Stimulated activated naive CD4-positive, alpha-beta T cell (primary cell): ENCODE measurements at regions not wholly inside any gene's neighbourhood (a gene's known extent, or its start where the extent isn't known, plus 50 kb on each side); places are given as distances from the start of the nearest gene placed in this dataset.

Experiments used
- DNase-seq, 6 experiments: peaks; one replicate each; lab custom pipeline; 2025; lab: John Stamatoyannopoulos, UW

DNA sequence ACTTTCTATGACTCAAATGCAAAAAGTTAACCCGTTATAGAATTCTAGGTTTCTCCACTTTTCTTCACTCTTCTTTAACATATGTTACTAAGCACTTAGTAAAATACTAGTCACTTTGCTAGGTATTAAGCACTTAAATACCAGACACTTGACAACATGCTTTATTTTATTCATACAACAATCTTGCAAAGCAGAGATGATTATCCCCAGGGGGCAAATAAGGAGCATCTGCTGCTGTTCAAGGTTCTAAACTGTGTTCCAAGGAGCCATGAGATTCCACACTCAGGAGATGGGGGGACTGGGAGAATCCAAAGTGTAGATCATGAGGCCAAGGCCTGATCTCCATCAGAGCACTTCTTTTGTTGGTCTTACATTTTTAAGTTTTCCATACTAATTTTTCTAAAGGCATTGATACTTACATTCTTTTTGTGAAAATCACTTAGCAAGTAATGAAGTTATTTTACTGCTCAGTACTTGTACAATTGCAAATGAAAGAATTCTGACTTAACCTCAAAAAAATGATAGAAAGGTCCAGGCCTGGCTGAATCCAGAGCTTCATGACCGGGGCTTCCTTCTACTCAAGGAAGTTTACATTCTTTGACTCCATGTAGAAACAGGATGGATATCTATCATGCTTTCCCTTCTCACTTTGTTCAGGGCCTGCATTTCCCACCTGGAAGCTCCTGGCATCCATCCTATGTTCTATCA lies 504.4 kb upstream of the WWC1 start:
- DNase-seq, result no peak

DNA sequence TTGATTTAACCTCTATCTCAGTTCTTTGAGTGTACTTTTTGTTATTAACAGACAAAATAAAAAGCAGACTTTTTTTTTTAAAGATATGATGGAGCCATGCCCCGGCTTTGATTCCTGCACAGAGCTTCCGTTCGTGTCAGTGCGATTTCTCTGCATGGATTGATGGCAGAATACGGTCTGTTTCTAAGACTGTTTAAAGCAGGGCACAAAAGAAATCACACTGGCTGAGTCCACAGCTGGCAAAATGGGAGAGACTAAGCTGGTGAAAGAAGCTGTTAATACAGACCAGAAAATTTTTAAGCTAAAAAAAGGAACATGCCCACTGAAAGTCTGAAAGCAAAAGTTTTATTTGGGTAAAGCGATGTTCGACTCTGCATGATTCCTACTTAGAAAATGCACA lies 501.4 kb upstream of the WWC1 start:
- DNase-seq, result no peak

DNA sequence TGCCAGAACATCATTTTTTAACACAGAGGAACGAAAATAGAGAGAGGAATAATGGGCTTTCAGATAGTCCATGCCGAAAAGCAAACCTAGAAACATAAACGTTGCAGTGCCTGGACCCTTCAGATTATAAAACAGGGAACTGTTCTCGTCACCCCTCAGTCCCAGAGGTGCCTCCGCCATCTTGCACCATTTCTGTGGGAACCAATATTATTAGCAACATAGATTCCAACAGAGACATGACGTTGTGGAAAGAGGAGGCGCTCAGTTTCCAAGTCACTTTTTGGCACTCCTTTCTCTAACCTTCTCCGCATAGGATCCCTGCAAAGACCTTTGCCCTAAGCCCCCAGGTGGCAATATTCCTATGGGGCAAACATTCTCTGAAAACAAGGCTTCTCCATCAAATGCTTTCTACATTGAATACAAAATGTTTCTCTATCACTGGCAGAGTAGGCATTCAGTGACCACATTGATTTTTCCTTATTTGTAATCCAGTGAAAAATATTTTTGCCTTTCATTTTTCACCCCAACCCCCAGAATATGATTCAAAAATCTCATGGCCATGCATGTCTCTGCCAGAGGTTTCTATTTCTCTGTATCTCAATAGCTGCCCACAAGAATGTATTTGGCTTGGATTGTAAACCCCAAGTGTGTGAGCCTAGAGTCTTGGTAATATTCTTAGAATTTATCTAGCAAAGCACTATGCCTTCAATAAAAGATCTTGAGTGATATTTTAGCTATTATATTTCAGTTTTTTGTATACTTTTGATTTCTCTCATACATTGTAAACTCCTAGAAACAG lies 500.8 kb upstream of the WWC1 start:
- DNase-seq, result no peak

DNA sequence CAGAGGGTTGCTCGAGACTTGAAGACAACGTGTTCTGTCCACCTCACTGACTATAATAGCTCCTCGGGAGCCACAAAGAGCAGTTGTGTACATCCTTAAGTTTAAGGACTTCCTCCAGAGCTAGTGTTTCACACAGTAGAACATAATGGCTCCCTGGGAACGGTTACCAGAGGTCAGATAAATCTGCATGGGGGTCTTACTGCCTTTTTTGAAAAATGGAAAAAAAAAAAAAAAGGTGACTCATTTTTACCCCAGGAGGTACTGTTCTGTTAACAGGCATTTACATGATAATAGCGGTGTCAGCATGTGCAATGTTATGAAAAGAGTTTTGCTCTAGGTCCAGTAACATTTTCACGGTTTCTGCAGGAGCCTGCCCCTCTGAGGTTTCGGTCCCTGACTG lies 498.9 kb upstream of the WWC1 start:
- DNase-seq, result no peak

DNA sequence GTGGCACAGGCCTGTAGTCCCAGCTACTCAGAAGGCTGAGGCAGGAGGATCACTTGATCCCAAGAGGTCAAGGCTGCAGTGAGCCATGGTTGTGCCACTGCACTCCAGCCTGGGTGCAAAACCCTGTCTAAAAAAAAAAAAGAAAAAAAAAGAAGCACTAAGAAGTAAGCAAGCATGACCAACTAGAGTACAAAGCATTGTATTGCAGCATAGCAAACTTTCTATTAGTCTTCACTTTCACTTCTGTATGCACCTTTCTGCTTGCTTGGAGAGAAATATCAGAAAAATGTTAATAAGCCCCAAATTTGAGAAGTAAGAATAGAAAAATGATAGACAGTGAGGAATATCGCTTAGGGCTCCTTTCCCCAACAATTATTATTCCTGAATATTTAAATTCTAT lies 497.7 kb upstream of the WWC1 start:
- no peak for DNase-seq

DNA sequence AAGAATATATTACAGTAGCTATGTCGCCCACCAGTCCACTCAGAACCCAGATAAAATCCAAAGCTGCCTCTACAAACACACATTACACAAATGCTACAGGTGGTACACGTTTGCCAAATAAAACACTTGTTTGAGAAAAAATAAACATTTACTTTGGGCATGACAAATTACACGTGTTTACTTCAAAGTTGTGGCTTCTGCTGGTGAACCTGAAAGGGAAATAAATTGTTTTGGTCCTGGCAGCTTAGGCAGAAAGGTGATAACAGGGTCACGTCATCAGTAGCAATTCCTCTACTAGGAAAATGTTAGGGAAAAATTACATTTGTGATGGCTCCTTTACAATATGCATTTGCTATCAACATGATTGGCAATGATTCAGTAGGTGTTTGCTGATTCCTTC lies 497.3 kb upstream of the WWC1 start:
- no peak for DNase-seq

DNA sequence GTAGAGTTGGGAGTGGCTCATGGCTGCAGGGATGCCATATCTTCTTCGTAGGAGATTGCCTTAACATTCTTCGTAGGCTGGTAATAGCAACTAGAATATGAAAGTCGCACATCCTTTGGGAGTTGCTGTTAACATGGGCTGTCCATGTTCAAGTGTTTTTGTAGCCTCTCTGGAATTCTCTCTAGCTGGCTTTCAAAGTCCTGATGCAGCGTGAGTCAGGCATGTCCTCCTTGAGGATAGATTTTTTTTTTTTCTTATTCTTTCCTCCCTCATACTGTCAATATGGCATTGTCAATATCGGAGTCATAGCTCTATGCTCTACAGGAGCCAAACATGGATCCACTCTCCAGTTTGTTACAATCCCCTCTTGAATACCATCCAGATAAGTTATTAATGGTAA lies 494.8 kb upstream of the WWC1 start:
- no peak for DNase-seq

DNA sequence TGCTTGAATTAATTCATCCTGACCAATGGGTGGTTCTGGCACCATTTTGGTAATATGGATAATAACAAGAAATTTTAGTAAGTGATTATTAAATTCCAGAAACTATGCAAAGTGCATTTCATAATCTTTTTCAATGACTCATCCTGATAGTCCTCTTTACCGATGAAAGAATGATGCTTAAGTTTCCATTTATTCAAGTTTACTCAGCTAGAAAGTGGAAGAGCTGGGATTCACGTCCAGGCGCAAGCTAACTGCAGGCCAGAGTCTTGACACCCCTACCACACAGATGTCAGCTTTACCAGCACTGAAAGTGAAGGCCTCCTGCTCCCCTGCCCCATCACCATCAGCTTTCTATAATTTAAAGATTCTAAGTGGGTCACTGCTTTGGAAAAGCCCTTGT lies 493.5 kb upstream of the WWC1 start:
- DNase-seq, result no peak

DNA sequence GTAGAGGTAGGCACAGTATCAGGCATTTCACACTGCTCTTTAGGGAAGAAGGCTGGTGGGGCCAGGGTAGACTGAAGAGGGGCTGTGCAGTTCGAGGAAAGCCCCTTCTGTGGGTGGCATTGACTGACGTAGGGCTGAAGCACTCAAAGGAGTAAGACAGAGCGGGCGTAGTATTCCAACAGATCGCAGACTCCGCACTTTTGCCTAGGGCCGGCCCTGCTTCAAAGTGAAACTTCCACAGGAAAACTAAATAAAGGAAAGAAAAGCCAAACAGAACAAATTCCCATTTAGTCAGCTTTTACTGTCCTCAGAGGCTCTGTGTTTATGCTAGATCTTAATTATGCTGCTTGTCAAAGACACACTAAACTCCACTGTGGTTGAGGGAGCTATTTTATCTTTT lies 493.0 kb upstream of the WWC1 start:
- no peak for DNase-seq

DNA sequence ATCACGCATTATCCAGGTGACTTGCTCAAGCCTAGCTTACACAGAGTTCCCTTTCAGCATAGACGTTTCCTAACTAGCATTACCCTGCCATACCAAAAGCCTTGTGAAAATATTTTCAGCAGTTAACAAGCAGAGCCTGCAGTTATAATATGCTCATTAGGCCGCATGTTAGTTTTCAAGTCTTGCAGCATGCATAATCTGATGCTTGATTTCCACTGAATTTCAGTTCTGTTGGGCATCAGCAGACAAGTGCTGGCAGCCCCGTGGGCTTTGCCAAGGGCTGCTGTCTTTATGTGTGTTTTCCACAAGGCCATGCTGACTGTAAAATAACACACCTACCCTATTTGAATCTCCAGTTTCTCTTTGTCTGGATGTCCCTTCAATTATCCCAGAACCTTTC lies 491.0 kb upstream of the WWC1 start:
- DNase-seq, result no peak

DNA sequence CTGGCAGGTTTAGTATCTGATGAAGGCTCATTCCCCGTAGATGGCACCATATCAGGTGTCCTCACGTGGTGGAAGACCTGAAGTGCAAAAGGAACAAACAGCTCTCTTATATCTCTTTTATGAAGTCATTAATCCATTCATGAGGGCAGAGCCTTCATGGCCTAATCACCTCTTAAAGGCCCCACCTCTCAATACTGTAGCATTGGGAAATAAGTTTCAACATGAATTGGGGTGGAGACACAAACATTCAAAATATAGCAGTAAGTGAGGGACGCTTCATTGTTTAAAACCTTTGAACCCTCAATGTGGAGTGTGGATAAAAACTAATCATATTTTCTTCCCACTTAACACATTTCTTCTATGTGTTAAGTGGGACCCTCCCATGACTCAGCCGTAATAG lies 489.4 kb upstream of the WWC1 start:
- DNase-seq, result no peak

DNA sequence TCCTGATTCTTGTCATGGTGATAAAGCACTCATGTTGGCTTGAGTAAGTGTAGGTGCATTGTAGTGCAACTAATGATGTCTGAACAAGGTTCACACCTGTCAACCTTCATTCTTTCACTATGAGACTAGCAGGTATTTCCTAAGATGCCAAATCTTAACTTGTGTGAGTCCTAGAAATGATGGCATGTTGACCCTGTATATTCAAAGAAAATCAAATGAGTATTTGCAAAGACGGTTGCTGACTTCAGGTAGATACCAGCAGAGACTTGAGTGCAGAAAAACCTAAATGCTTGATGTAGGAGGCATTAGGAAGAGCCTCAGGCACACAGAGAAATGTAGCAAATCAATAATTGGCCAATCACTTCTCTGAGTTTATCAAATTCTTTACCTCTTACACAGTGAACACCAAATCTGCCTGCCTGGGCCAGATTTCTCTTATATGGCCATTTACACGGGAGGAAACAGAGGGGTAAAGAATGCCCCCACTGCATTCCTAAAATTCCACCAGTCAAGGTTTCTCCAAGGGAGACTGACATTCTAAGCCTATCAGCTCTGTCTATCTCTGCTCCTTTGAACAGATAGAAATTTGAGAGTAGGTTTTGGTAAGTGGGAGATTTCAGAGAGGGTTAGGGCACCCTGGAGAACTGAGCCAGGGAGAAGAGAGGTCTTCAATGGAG lies 488.6 kb upstream of the WWC1 start:
- DNase-seq, result no peak

DNA sequence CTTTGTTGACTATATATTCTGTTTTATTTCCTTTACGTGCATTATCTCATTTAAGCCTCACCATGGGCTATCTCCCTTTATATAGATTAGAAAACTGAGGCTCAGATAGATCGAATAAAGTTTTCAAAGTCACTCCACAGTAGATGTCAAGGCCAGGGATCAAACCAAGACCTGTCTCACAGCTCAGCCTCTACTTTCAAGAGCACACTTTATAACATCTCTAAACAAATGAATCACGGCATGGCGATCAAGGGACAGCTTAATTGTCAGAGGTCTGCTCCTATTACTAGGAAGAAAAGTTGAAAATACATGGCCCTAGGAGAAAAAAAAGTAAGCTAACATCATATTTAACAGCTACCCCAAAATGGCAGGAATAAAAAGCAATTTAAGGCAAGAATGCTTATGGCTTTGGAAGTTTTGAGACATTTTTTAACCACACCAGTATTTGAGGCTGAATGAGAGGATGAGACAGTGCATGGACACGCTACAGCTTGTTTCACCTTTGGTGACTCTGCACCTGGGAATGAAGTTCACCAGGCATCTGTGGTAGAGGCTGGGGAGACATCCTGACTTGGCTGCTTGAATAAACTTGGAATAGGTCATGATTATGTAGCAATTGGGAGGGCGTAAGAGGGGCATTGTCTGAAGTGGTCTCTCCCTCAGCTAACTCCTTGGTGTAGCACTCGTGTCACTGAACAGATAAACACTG lies 486.8 kb upstream of the WWC1 start:
- no peak for DNase-seq

DNA sequence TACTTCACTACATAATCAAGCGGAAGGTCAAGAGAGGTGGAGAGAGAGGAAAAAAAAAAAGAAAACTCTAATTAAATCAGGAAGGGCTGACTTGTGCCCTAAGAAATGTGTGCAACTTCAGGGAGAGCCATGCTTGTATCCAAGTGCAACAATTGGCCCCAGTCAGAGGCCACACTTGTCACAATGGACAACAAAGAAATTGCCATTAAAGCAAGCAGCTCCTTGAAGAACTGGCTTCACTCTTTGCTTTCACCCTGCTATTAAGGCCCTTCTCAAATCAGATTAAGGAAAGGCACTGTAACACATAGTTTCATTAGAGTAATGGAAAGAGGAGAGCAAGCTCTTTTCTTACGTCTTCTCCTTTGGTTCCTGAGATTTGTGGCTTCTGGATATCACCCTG lies 480.9 kb upstream of the WWC1 start:
- DNase-seq, result no peak

DNA sequence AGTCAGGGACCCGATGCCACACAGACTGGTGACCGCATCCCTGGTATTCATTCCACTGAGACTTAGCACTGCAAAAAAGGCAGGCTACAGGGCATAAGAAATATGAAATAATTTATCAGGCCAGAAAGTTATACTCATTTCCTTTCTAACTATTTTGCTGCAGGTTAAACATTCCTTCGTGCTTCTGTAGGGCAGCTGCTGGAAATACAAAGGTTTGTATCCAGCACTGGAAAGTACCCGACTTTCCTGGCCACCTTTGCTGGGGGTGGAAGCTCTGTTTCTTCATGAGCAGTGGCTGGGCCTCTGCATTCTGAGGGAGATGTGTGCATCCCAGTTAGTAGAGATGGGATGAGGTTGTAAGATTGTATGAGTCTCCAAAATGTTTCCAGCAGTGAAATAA lies 478.6 kb upstream of the WWC1 start:
- no peak for DNase-seq

DNA sequence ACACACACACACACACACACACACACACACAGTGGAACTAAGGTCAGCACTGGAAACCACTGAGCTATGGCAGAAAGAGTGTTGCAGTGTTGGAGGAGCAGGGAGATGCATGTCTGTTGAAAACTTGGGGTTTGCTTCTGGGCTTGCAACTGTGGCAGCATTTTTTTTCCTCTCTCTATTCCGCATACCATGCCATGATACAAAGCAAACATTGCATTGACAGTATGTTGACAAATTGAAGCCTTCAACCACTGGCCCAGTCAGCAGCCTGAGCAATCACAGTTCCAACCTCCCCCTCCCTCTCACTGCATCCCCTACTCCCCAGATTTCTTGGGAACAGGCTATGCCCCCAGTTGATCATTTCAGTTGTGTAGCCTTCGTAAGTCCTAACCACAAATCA lies 478.1 kb upstream of the WWC1 start:
- DNase-seq, result no peak

DNA sequence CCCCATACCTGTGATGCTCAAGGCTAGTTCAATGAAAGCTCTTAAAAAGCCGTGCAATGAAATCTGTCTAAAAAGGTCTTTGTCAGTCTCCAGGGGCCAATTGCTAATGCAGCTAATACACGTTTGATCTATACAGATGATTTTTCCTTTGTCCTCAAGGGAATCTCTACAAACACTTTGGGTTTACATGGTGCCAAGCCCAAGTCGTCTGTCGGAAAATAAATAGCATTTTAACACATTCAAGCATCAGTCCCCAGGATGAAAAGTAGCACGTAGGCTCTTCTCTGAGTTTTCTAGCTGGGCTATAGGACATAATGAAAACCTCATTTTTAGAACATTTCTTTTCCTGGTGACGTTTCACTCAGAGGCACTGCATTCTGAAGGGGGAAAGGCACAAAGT lies 477.4 kb upstream of the WWC1 start:
- DNase-seq, result no peak

DNA sequence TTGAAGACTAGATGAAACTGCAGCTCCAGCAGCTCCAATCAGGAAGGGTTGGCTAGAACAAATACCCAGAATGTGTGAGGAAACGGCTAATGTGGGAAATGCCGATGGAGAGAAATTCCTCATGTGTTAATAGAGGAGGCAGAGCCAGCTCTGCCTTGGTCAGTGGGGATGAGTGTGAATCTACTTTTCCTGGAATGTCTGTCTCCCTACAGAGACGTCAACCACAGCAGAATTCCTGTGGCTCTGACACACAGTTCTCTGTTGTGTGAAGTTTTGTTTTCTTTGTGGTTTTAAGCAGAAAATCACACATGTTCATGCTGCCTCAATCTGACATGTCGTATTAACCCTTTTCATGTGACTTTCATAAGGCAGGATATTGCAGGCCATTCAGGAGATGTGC lies 476.6 kb upstream of the WWC1 start:
- no peak for DNase-seq

DNA sequence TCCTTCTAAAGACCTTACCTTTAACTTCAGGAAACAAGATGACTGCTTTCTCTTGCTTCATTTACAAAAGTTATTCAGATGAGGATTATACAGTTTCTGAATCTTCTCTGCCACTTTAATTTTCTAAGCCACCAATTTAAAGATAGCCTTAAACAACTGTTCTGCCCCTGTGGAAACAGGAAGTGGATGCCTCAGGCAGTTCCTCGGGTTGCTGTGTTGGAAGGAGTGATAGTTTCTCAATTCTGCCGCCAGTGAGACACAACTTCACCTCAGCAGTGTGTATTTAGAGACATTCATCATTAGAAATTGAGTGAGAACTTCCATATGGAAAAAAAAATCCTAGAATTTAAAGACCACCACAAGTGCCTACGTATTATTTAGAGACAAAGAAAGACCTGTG lies 475.1 kb upstream of the WWC1 start:
- DNase-seq, result no peak

DNA sequence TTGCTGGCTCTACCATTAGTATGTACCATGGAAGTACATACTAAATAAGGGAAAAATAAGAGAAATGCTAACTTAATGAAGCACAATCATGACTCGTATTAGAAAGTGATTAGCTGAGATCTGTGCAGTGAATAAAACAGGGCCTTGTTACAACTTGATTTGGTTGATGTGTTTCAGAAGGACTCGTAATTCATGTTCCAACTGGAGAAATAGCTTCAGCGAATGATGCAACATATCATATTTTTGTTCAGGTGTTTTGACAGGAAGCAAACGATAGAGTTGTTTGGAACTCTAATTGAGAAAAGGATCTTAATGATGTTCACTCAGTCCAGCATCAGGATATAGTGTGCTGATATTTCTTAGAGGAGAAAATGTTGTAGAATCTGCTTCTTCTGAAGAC lies 474.6 kb upstream of the WWC1 start:
- no peak for DNase-seq

DNA sequence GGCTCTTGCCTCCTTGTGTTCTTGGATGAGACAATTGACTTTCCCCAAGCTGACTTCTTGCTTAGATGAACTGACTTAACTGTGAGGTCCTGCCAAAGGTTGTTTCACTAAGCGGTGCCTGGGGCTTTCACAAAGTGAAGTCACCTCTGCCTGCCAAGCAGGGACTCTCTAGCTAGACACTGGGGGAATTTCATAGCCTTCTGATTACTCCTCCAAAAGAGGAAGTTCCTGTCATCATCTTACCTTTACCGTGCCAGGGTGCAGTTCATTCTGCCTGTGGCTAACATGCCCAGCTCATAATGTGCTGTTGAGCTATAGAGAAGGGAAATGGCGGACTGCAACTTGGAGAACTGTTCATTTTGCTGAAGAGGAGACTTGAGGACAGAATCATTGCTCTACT lies 472.0 kb upstream of the WWC1 start:
- DNase-seq, result no peak

DNA sequence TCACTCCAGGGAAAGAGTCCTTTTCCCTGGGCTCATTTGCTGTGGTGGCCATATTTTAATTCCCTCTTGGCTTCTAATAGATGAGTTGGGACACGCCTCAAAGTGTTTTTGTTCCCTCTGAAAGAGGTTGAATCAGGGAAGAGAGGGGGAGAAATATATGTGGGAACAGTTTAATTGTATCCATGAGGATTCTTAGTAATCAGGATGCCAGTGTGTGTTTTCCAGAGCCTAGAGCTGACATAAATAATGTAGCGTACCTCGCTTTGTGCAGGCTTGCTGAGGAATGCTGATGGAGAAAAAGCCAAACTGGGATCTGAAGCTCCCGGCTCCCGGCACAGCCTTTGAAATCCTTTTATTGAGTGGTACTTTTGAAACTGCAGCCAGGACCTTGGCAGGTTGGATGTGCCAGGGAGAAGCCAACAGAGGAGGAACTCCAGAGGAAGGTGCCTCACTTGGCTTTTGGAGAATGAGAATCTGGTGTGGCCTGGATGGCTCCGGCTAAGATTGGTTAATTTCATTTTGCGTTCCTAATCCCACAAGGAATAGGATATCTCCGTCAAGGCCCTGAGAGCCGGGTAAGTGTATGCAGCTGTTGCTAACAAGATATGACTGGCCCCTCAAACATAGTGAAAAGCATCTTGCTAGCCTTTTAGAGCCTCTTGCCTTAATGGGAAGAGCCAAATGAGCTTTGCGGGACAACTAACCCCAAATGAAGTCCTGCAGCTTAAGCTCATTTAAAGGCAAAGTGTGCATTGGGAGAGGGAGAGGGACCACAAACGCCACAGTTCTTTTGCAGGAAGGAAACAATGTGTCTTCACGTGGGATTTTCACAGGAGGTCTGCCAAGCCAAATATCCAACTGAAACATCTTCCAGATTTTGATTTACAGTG lies 471.1 kb upstream of the WWC1 start:
- no peak for DNase-seq
